BLaER1 treated with 17β-estradiol and CSF1 and Interleukin-3, amounts not matched to agents 10 nM and 100 nM (cell line): ENCODE measurements at regions not wholly inside any gene's neighbourhood (a gene's known extent, or its start where the extent isn't known, plus 50 kb on each side); places are given as distances from the start of the nearest gene placed in this dataset.

Experiments
- H3K27ac ChIP-seq, 11 experiments: shearing (Covaris generic); formaldehyde crosslinking; 2 replicates each; pipeline ENCODE4 v1.8.1; 2022
- H3K27me3 ChIP-seq, 11 experiments: shearing (Covaris generic); formaldehyde crosslinking; 2 replicates each; pipeline ENCODE4 v1.8.1; 2022
- H3K36me3 ChIP-seq, 11 experiments: shearing (Covaris generic); formaldehyde crosslinking; 2 replicates each; pipeline ENCODE4 v1.8.1; 2022
- H3K4me1 ChIP-seq, 10 experiments: shearing (Covaris generic); formaldehyde crosslinking; 2 replicates each; pipeline ENCODE4 v1.8.1; 2022
- H3K4me2 ChIP-seq, 11 experiments: shearing (Covaris generic); formaldehyde crosslinking; 2 replicates each; pipeline ENCODE4 v1.8.1; 2022
- H3K4me3 ChIP-seq, 10 experiments: shearing (Covaris generic); formaldehyde crosslinking; 2 replicates each; pipeline ENCODE4 v1.8.1; 2022
- H3K9ac ChIP-seq, 11 experiments: shearing (Covaris generic); formaldehyde crosslinking; 2 replicates each; pipeline ENCODE4 v1.8.1; 2022
- H3K9me3 ChIP-seq, 11 experiments: shearing (Covaris generic); formaldehyde crosslinking; replicated peaks in 1 of 11; 2 replicates each; pipeline ENCODE4 v1.8.1; 2022
- H4K20me1 ChIP-seq, 11 experiments: shearing (Covaris generic); formaldehyde crosslinking; 2 replicates each; pipeline ENCODE4 v1.8.1; 2022
- Cebpa-rat ChIP-seq, 11 experiments: shearing (Covaris generic); IDR thresholded peaks; 2 replicates each; pipeline ENCODE4 v1.8.1; 2022

DNA sequence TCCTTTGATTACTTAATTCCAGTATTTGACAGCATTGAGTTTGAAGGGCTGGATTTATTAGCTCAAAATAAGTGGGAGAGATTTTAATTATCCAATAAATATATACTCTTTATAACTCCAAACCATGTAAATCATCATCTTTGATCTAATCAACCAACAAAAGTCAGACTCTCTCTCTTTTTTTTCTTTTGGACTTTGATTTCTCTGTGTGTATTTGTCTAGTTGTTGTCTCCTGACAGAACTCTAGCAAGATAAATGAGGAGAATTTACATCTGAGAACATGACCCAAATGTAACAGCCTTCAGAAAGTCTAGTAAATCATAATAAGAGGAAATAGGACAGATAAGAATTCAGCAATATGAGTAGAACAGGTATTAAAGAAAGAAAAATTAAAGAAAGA lies 567.1 kb downstream of the PPARGC1A start:
- TF ChIP-seq Cebpa-rat (IDR thresholded peaks at IDR 0.05): no peak
- H3K9me3 ChIP-seq: no peaks in the 10 kb centered on the region
- no peaks in the 10 kb centered on the region for H3K27me3 ChIP-seq
- H3K4me3 ChIP-seq: no peak overlapping the region
- no peaks in the 10 kb centered on the region for H4K20me1 ChIP-seq
- no peaks in the 10 kb centered on the region for H3K36me3 ChIP-seq
- H3K4me2 ChIP-seq: no peak overlapping the region
- H3K9ac ChIP-seq: no peak overlapping the region
- peaks cover 0 to 21% (median 11%) of the 10 kb centered on the region in 10 experiments; a peak in 11 of 20 replicates for H3K4me1 ChIP-seq
- no peak overlapping the region for H3K27ac ChIP-seq

DNA sequence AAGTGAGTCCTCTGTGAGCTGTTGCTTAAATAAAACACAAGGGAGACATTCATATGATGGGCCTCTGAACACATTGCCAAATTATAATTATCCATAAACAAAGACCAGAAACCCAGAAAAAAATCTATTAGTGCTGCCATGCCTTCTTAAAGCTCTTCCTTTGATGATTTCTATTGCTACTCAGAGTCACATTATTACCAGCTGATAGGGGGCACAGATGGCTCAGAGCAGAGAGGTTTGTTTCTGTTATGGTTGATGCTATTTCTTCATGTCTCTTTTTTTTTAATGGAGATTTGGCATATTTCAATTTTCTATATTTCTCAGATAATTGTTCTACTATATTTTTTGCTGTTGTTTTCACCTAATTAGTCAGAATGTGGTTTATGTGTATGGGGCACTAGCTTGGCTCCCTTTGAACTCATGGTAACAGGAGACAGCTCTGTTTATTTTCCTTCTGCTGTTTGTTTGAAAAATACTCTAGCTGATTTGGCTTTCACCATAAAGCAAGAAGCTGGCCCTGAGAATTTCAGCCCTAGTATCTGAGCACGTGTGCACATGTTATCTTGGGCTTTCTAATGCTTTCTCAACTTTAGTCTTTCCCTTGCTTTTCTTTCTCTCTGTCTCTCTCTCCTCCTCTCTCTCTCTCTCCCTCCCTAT lies 568.8 kb downstream of the PPARGC1A start:
- Histone ChIP-seq H3K4me1 (peaks cover 0 to 21% (median 11%) of the 10 kb centered on the region in 10 experiments; a peak in 11 of 20 replicates), H3K4me2 (no peak overlapping the region), H3K27ac (no peak overlapping the region), H4K20me1 (no peaks in the 10 kb centered on the region), H3K4me3 (no peak overlapping the region), H3K27me3 (no peaks in the 10 kb centered on the region), H3K36me3 (no peaks in the 10 kb centered on the region), H3K9me3 (no peaks in the 10 kb centered on the region), H3K9ac (no peak overlapping the region)
- no peak for TF ChIP-seq Cebpa-rat (IDR thresholded peaks at IDR 0.05)

DNA sequence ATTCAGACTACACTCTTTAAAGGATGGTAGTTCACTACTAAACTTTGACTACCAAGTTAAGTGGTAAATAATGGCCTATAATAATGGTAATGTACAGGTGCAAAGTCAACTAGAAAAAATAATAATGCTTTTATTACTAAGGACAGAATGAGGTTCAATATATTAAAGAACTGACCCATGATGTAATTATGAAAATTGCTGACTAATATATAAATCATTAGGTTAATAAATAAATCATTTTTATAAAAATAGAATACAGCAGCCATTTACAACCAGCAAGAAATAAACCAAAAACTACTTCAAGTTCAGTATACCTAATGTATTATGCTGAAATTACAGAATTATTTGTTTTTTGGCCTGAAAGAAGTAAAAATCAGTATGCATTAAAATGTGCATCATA lies 577.2 kb downstream of the PPARGC1A start:
- Histone ChIP-seq H3K4me1 (no peaks in the 10 kb centered on the region), H3K9ac (no peak overlapping the region), H3K36me3 (no peaks in the 10 kb centered on the region), H3K9me3 (no peaks in the 10 kb centered on the region), H3K4me2 (no peak overlapping the region), H3K27me3 (no peaks in the 10 kb centered on the region), H3K27ac (no peak overlapping the region), H3K4me3 (no peak overlapping the region), H4K20me1 (no peaks in the 10 kb centered on the region)
- TF ChIP-seq Cebpa-rat (IDR thresholded peaks at IDR 0.05): no peak

DNA sequence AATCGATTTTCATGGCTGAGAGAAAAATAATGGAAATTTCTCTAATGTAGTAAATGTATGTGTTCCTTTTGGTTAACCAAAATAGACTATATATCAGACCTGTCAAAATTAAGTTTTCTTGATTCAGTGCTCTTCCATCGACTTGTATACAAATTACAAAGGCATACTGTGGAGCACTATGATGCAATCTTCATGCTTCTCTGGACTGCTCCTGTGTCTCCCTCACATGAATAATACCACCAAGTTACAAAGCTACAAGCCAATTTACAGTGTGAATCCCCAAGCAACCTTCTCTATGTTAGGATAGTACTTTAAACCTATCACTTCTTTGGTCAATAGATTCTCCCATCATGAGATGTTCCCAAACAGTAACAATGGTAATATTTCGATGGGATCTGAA lies 577.9 kb downstream of the PPARGC1A start:
- no peaks in the 10 kb centered on the region for H4K20me1 ChIP-seq
- no peak overlapping the region for H3K27ac ChIP-seq
- no peak overlapping the region for H3K4me3 ChIP-seq
- no peaks in the 10 kb centered on the region for H3K27me3 ChIP-seq
- no peaks in the 10 kb centered on the region for H3K9me3 ChIP-seq
- H3K4me1 ChIP-seq: no peaks in the 10 kb centered on the region
- H3K36me3 ChIP-seq: no peaks in the 10 kb centered on the region
- H3K9ac ChIP-seq: no peak overlapping the region
- no peak overlapping the region for H3K4me2 ChIP-seq
- TF ChIP-seq Cebpa-rat (IDR thresholded peaks at IDR 0.05): no peak

DNA sequence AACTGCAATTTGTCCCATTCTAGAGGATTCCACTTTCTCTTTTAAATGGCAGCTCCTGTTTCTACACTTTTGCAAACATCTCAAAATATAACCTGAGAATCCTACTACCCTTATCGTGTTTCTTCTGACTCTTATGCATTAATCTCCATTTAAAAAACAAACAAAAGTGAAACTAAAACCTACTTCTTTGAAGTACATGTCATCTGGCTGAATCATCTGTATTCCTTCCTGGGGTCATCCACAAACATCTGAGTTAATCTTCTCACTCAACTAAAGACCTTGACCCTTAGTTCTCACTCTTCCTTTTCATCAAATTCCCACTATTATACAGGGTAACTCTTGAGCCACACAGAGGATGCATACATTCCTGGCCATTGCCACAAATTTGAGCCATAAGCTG lies 584.8 kb downstream of the PPARGC1A start:
- Histone ChIP-seq H3K27me3 (no peaks in the 10 kb centered on the region), H3K9ac (no peak overlapping the region), H3K4me3 (no peak overlapping the region), H3K4me2 (peak overlapping the region in 10 of 11 experiments; percentile 9 to 57 (median 32); a peak in 17 of 22 replicates), H4K20me1 (no peaks in the 10 kb centered on the region), H3K27ac (no peak overlapping the region), H3K9me3 (no peaks in the 10 kb centered on the region), H3K36me3 (no peaks in the 10 kb centered on the region), H3K4me1 (peaks cover 0 to 10% (median 2%) of the 10 kb centered on the region in 10 experiments; a peak in 5 of 20 replicates)
- TF ChIP-seq Cebpa-rat (IDR thresholded peaks at IDR 0.05): no peak

DNA sequence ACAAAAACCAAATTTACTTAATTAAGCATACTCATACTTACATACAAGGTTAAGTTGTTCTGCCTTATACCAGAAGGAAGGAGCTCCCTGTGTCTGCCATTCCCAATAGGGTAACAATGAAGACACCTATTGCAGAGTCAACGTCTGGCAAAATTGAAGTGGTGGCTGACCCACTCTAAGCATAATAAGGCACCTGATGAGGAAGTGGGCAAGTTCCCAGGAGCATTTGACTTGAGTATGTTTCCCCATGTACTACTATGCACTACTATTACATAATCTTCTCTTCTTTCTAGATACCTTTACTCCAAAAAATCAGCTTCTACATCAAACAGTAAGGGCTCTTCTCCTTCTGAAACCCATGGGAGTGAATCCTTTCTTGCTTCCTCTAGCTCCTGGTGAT lies 591.5 kb downstream of the PPARGC1A start:
- Histone ChIP-seq H3K36me3 (no peaks in the 10 kb centered on the region), H3K9ac (no peak overlapping the region), H3K9me3 (no peaks in the 10 kb centered on the region), H3K4me3 (no peak overlapping the region), H3K27ac (no peak overlapping the region), H3K4me1 (peaks cover 0 to 5% (median 0%) of the 10 kb centered on the region in 10 experiments; a peak in 4 of 20 replicates), H3K4me2 (no peak overlapping the region), H4K20me1 (no peaks in the 10 kb centered on the region), H3K27me3 (no peaks in the 10 kb centered on the region)
- no peak for TF ChIP-seq Cebpa-rat (IDR thresholded peaks at IDR 0.05)

DNA sequence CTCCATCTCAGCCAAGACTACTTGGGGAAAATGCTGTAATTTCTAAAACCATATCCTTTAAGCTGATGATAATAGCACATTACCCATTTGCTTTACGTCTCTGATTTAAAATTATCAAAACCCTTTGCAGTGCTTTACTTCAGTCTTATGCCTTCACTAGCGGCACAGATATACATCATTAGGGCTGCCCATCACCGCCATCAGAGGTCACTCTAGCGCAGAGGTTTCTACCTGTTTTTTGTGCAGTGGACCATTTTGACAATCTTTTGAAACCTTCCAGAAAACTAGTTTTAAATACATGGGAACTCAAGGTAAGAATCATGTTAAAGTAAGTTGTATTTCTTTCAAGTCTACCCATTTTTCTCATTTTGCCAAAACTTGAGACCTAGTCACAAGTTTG lies 592.5 kb downstream of the PPARGC1A start:
- Histone ChIP-seq H3K4me3 (no peak overlapping the region), H3K4me2 (no peak overlapping the region), H3K4me1 (peaks cover 0 to under 1% (median 0%) of the 10 kb centered on the region in 10 experiments; a peak in 1 of 20 replicates), H4K20me1 (no peaks in the 10 kb centered on the region), H3K36me3 (no peaks in the 10 kb centered on the region), H3K27me3 (no peaks in the 10 kb centered on the region), H3K9ac (no peak overlapping the region), H3K9me3 (no peaks in the 10 kb centered on the region), H3K27ac (no peak overlapping the region)
- no peak for TF ChIP-seq Cebpa-rat (IDR thresholded peaks at IDR 0.05)

DNA sequence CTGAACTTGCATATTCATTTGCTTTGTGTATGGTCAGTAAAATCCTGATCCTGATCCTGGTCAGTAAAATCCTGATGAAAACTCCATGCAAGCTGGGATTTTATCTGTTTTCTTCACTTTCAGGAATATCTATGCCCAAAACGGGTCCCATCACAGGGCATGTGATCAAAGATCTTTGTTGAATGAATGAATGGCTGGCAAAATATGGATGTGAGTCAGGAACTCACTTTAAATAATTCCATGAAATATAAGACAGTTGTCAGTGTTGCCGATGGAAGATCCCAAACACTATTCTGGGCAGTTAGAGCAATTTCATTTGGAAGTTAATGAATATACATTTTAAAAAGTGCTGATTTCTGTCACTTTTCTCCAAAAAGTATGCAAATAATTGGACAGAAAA lies 598.4 kb downstream of the GBA3 start:
- no peak for TF ChIP-seq Cebpa-rat (IDR thresholded peaks at IDR 0.05)
- H3K9ac ChIP-seq: no peak overlapping the region
- H3K36me3 ChIP-seq: no peaks in the 10 kb centered on the region
- peaks cover 0 to 3% (median 0%) of the 10 kb centered on the region in 10 experiments; a peak in 1 of 20 replicates for H3K4me1 ChIP-seq
- H3K4me3 ChIP-seq: no peak overlapping the region
- H3K4me2 ChIP-seq: 0 out of 22 replicates have a peak overlapping the region, but pooled peaks of 1 of the 11 experiments have one; percentile 46
- H4K20me1 ChIP-seq: no peaks in the 10 kb centered on the region
- H3K27ac ChIP-seq: peak overlapping the region in 1 of 11 experiments; percentile 34; a peak in 1 of 22 replicates
- H3K27me3 ChIP-seq: no peaks in the 10 kb centered on the region
- H3K9me3 ChIP-seq: no peaks in the 10 kb centered on the region

DNA sequence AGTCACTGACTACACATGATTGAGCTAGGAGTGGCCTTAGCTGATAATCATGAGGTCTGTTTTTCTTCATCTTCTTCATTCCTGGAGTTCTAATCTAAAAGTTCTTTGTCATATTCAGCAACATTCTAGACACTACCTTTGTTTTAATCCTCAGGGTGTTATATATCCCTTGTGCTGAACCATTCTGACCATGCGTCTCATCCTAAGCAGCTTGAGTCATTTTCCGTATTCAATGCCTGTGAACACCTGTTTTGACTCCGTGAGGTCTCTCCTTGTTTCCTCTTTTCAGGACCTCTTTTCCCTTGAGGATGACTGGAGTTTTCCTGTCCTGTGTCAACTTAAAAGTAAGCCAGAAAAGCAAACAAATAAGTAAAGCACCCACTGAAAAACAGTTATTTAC lies 597.9 kb downstream of the GBA3 start:
- Histone ChIP-seq H3K4me1 (peaks cover 0 to 3% (median 0%) of the 10 kb centered on the region in 10 experiments; a peak in 1 of 20 replicates), H3K4me2 (0 out of 22 replicates have a peak overlapping the region, but pooled peaks of 1 of the 11 experiments have one; percentile 16), H3K4me3 (no peak overlapping the region), H3K9ac (no peak overlapping the region), H3K27me3 (no peaks in the 10 kb centered on the region), H3K9me3 (no peaks in the 10 kb centered on the region), H3K27ac (peak overlapping the region in 1 of 11 experiments; percentile 34; a peak in 1 of 22 replicates), H3K36me3 (no peaks in the 10 kb centered on the region), H4K20me1 (no peaks in the 10 kb centered on the region)
- no peak for TF ChIP-seq Cebpa-rat (IDR thresholded peaks at IDR 0.05)
